HPDE6-E6E7 (cell line): ENCODE measurements at regions not wholly inside any gene's neighbourhood (a gene's known extent, or its start where the extent isn't known, plus 50 kb on each side); places are given as distances from the start of the nearest gene placed in this dataset.
"Not testable (repeated sequence)": the region's sequence is repeated elsewhere in the genome, so short reads cannot be mapped to it uniquely, and the experiment has no call there.

ENCODE experiments used
- DNase-seq: peaks from one replicate; pipeline ENCODE4 v3.0.0; 2011; ENCODE audit warnings: missing footprints; ENCODE audit errors: extremely low spot score

GRCh38 chr3:128549283-128550112 is 56.5 kb upstream of the GATA2 start:
- peak; percentile 46 for DNase-seq

GRCh38 chr3:128548426-128549282 is 55.7 kb upstream of the GATA2 start:
- DNase-seq: no peak

GRCh38 chr3:128548021-128548420 is 55.0 kb upstream of the GATA2 start:
- DNase-seq: no peak

DNA sequence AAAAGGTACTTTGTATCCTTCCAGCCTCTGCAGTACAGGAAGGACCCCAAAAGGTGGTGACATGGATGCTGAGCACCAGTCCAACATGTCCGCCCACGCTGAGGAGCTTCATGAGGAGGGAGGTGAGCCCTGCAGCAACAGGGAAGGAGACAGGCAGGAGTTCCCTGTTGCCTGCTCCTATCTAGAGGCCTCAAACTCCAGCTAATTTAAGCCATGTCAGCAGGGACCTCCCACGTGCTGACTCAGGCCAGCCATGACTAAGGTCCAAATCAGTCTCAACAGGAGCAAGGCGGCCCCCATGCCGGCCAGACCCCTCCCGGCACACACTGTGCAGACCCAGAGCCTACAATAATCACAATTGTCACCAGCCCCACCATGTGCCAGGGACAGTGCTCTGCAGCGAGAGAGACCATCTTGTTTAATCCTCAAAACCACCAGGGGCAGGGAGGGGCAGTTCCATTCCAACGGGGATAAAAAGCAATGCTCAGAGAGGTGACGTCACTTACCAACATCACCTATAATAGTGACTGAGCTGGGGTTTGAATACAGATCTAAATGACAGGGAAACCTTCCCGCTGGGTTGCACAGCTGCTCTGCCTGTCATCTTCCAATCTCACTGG is 54.5 kb upstream of the GATA2 start:
- DNase-seq: no peak

GRCh38 chr3:128546646-128547045 is 53.6 kb upstream of the GATA2 start:
- no peak for DNase-seq

DNA sequence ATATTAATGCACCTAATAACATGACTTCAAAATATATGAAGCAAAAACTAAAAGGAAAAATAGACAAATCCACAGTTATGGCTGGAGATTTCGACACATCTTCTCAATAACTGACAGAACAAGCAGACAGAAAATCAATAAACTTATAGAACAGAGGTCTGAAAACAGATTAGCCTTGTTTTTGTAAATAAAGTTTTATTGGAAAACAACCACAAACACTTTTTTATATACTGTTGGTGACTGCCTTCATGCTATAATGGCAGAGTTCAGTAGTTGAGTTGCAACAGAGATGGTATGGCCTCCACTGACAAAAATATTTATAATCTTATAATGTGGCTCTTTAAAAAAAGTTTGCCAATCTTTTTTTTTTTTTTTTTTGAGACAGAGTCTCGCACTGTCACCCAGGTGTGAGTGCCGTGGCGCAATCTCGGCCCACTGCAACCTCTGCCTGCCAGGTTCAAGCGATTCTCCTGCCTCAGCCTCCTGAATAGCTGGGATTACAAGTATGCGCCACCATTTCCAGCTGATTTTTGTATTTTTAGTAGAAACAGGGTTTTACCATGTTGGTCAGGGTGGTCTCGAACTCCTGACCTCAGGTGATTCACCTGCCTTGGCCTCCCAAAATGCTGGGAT is 52.2 kb upstream of the GATA2 start:
- DNase-seq: no peak

- no peak for DNase-seq
Observed at GRCh38 chr3:128544190-128544589, 51.2 kb upstream of the GATA2 start.

- DNase-seq: not testable (repeated sequence)
Observed at GRCh38 chr3:128543570-128544174, 50.7 kb upstream of the GATA2 start.
